Right renal cortex interstitium (tissue), 3 donors: ENCODE measurements at regions not wholly inside any gene's neighbourhood (a gene's known extent, or its start where the extent isn't known, plus 50 kb on each side); places are given as distances from the start of the nearest gene placed in this dataset.

Experiments
- DNase-seq, 3 donors: peaks; one replicate each; pipeline ENCODE4 v3.0.0-alpha.2; 2013; ENCODE audit warnings: low read depth in 3 of 3, low spot score in 2 of 3

DNA sequence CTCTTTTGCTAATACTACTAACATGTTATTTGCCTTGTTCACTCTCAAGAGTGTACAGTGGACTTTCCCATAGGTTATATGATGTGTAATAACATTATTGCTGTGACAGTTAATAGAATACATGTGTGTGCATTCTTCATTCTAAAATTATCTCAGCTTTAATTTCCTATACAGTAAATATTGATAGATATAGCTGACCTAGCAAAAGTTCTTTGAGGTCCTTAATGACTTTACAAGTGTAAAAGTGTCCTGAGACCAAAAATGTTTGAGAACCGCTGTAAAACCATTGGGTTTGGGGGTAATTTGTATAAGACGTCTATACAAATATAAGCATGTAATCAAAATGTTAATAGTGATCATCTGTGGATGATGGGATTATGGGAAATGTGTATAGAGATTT lies 469.5 kb upstream of the PROK2 start:
- DNase-seq, result no peak

DNA sequence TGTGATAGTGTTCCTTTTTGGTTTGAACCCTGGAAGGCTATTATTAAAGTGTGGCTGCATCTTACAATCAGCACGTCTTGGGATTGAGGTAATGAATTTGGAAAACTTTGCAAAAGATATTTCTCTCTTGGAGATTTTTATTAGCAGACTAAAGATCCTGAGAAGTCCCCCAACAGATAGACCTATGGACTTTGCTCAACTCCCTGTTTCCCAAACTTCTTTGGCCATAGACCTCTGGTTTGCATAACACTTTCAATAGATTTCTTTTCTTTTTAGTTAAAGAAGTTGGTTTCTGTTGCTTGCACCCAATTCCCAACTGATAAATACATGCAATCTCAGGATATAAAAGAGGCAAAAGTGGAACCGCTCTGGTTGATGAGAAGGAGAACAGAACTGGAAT lies 465.8 kb upstream of the PROK2 start:
- DNase-seq, result no peak

DNA sequence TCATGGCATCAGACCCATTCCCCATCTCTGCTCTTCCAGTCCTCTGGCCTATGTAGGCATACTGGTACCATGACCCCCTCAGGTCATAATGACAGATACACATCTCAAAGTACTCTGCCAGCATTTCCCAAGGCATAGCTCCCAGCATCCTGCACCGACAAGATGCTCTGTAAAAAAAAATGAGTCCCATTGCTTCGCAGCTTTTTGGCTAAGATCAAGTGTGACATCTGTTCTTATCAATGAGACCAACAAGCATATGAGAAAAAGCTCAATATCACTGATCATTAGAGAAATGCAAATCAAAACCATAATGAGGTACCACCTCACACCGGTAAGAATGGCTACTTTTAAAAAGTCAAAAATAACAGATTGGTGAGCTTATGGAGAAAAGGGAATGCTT lies 463.9 kb upstream of the PROK2 start:
- DNase-seq, result no peak

DNA sequence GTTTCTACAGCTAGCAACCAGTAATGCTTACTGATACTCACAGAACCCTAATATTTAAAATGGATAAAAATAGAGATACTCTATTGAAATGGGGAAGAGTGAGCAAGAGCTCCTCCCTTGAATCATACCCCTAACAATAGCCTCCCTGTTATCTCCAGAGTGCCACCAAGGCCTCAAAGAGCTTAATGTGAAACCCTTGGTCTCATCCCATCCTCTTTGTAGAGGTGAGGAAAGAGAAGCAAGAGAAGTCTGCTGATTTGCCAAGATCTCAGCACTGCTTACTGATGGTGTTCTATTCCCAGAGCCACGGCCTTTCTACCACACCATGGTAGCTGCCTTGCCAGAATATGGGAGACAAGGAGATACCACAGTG lies 463.4 kb upstream of the PROK2 start:
- no peak for DNase-seq

- no peak for DNase-seq
Observed at GRCh38 chr3:72247645-72248388, 462.9 kb upstream of the PROK2 start.

DNA sequence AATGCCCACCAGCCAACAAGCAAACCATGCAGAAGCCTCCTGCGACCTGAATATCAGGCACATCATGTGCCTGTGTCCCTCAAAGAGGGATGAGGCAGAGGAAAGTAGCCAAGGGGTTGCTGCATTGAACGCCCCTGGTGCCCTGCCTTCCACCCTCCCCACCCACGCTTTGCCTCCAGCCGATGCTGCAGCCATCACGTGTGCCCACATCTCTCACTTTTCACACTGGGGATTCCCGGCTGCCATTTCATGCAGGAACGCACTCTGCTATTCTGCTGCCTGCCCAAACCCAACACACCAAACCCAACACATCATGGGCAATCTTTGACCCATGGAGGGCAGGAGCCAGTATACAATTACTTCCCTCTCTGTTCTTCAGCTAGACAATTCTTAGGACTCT lies 462.2 kb upstream of the PROK2 start:
- no peak for DNase-seq

DNA sequence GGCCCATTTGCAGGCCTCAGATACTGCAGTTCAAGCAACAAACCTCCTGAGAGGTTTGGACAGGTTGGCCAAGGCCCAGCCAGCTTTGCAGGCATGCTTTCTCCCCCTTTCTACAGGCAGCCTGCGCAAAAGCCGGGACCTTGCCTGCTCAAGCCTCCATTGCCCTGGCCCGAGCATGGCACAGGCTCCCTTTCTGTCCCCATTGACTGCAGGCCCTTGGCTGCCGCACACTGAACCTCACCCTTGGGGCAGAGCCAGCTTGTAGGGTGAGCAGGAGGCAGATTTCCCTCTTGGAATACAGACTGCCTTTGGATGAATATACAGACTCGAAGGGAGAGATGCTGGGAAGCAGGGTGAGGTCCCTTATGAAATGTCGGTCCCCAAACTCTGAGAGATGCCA lies 461.7 kb upstream of the PROK2 start:
- DNase-seq, result no peak

DNA sequence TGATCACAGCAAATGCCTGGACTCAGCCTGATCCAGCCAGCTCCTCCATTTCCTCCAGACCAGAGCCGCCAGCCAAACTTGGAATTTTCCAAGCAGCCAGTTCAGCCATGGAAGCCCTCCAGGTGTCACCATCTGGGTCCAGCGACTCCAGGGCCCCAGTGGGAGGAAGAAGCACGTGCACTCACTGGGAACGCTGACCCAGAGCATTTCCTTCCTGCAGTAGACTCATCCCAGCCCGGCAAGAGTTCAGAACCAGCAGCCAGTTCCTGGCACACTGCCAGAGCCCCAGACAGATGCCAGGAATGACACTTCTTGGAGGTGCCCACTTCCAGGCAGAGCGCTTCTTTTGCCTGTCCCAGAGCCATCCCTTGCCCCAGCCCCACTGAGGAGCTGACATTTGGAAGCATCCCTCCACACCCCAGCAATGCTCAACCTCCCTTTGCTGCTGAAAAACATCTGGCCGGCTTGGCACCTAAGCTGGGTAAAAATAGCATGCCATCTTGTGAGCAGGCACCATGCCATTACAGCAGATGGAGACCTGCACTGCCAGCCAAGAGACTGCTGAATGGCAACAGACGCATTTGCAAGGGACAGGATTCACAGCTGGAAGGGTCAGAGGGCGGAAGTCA lies 460.3 kb upstream of the PROK2 start:
- no peak for DNase-seq

- no peak for DNase-seq
Observed at GRCh38 chr3:72244396-72244795, 459.4 kb upstream of the PROK2 start.

GRCh38 chr3:72242326-72242725 lies 457.4 kb upstream of the PROK2 start:
- DNase-seq, result no peak

- DNase-seq, result no peak
Observed at GRCh38 chr3:72241525-72241924, 456.6 kb upstream of the PROK2 start.

DNA sequence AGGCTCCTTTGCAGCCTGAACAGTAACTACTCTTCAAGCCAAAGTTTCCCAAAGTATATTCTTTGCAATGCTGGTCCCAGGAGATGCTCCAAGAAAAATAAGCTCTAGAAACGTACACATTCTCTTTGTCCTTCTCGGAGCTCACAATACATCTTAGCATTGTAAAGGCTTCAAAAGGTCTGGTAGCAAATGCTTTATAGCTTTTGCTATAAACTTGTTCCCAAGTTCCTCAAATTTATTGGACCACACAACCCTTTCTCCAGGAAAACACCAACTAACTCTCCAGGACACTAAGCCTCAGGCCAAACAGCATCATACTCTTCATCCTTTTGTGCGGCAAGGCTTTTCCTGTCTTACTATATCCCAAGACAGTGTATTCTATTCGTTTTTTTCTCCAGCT lies 455.6 kb upstream of the PROK2 start:
- no peak for DNase-seq

DNA sequence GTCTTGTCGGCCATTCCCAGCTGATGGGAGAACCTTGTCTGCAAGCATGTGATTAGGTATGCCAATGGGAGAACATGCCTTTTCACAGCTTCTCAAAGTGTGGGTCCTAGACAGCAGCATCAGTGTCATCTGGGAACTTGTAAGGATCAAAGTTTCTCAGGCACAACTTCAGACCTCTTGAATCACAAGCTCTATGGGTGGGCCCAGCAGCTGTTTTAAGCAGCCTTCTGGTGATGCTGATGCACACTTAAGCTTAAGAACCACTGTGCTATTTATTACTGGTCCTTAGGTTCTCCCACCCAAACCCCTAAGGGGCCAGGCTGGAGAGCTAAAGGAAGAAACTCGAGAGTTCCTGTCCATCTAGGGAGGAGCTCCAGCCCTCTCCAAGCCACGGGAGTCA lies 453.9 kb upstream of the PROK2 start:
- no peak for DNase-seq

DNA sequence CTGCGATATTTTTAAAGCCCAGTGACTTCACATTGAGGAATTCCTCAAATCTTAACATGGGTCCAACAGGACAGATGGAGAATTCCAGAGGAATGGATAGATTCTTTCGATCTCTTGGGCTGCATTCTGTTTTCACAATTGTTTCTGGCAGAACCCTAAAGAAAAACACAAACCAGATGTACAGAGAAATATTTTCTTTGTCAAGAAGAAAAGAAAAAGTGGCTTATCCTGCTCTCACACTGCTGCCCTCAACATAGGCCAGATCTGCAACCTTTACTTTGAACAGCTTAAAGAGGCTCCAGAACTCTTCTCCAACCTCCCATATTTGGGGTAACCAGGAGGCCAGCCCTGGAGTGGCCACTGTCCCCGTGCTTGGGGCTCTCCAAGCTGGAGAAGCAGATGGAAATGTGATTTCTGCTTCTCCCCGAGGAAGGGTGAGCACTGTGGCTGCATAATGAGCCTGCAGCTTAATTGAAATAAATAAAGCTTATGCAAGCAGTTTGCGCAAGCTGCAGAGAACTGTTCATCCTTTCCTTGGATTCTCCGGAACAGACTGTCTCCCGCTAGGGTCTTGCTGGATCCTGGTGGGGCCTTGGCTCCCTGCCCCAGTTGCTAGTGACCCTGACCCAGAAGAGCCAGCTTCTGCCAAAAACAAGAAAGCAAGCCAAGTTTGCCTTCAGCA lies 453.2 kb upstream of the PROK2 start:
- no peak for DNase-seq

GRCh38 chr3:72237679-72238009 lies 452.7 kb upstream of the PROK2 start:
- DNase-seq, result no peak

DNA sequence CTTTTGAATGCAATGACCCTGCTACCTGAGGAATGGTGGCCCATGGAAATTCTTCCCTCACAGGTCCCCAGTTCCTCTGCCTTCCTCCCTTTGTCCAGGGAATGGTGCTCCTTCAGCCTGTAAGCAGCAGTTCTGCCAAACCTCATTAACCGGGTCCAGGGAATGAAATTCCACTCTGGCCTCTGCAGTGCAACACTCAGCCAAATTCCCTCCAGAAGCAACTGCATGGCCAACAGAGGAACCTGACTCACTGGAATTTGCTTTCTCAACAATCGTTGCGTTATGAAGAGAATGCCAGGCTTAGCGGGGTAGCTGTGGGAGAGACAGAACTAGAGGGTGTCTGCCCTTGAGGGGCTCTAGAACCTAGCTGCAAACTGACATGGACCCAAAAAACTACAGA lies 449.4 kb upstream of the PROK2 start:
- no peak for DNase-seq

GRCh38 chr3:72233571-72233970 lies 448.6 kb upstream of the PROK2 start:
- no peak for DNase-seq

DNA sequence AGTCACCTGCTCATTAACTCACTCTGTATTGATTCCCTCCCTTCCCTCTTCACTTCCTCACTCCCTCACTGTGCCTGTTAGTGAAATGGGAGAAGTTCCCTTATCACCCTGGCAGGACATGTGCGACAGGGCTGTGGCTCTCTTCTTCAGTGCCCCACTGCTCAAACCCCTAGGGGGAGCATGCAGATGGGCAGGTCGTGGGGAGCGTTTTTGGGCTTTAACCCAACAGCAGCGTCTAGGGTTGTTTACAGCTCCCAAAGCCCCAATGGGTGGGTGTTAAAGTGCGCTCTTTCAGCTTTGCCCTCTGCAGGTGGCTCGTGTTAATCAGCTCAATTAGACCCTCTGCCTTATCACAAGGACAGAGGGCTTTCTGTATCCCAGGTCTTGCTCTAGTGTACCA lies 447.8 kb upstream of the PROK2 start:
- DNase-seq, result no peak

DNA sequence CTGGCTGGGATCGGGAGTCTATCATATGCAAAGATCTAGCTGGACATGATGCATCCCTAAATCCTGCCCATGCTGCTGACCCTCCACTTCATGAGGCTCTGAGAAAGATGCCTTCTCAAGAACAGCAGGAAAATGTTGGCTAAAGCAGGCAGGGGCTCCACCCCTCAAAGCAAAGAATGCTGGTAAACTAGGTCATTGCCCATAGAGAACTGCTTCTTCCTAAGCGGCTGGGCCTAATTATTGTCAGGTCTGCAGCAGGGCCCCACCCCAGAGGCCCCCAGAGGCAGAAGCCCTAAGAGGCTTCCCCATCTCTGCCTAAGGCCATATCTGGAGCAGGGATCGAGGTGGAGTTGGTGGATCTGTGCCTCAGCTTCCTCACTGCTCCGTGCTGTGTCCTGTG lies 447.4 kb upstream of the PROK2 start:
- no peak for DNase-seq

GRCh38 chr3:72231439-72232196 lies 446.7 kb upstream of the PROK2 start:
- DNase-seq, result no peak

DNA sequence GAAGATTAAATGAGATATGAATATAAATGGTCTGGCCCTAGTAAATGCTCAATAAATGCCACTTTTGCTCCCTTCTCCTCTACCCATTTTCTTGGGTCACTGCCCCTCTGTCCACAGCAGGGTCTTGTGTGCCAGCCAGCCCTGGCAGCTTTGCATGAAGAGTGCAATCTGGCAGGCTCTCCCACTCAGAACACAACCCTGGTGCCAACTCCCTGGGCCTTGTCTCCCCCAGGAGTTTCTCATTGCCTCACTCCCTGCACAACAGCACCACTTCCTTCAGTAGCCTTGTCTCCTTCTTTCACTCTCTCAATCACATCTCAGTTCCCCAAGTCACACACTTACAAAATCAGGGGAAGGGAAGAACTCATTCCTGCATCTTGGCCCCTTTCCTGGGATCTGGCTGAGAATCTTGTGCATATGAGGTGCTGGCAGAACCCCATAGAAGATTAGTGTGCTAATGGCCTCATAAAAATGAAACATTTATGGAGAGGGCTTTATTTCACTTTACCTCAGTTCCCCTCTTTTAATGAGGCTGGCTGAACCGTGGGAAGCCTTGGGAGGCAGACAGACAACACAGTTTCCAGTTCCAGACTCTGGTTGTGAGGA lies 445.9 kb upstream of the PROK2 start:
- no peak for DNase-seq
